ENCODE measurements at regions not wholly inside any gene's neighbourhood (a gene's known extent, or its start where the extent isn't known, plus 50 kb on each side); places are given as distances from the start of the nearest gene placed in this dataset.

DNA sequence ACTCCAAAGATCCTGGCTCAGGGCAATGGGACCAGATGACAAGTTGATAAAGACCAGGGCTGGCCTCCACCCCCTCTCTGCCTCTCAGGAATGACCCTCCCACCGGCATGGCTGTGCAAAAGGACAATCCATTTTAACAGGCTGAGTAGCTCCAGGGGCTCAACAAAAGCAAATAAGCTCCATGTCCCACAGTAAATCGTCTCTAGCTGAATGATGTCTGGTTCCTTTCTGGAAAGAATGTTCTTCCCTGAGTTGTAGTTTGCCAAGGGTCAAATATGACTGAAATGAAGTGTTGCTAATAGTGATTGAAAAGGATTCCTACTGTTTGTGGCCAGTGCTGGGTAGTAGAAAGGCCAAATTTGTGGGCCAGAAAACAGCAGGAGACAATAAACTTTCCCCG is 434.4 kb upstream of the ETAA1 start:
- no peak for DNase-seq (ENCODE audit: low spot score)

GRCh38 chr2:66966631-66967030 is 430.5 kb upstream of the ETAA1 start:
- DNase-seq (ENCODE audit: low spot score), result no peak

GRCh38 chr2:66968946-66969345 is 428.2 kb upstream of the ETAA1 start:
- no peak for DNase-seq (ENCODE audit: low spot score)

DNA sequence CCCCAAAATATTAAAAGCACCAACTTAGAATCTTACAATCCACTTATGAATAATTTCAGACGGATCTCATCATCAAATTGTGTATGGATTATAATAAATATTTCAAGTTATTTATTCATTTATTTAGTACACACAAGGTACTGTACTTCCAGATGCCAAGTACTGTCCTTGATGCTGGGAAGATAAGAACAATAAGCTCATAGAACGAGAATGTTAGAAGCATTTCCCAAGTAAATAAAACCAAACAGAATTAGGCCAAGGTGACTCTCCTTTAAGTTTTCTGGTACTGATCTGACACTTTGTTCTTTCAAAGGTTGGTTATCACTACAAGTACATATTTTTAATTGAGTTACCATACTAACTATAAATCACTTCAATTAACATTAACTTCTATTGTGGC is 416.1 kb upstream of the ETAA1 start:
- DNase-seq (ENCODE audit: low spot score), result no peak

- no peak for DNase-seq (ENCODE audit: low spot score)
Measured at GRCh38 chr2:66982766-66983165, 414.4 kb upstream of the ETAA1 start.

GRCh38 chr2:66984864-66985263 is 412.3 kb upstream of the ETAA1 start:
- DNase-seq (ENCODE audit: low spot score), result no peak

GRCh38 chr2:66985906-66986305 is 411.2 kb upstream of the ETAA1 start:
- DNase-seq (ENCODE audit: low spot score), result no peak

DNA sequence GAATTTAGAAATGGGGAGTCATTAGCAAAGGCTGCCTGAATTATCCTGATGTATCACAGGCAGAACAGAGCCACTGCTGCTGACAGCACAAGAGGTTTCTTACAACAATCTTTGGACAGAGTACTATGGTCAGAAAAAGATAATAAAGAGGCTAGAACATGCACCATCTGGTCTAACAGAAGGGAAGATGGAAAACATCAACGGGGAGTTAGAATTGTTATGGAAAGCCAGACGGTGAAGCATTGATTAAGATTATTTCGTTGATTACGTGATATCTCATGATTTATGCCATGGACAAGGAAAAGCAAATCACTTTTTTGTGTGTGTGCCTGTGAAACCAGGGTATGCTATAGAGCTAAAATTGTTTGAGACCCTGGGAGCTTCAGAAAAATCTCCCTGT is 409.4 kb upstream of the ETAA1 start:
- DNase-seq (ENCODE audit: low spot score), result no peak

GRCh38 chr2:66994654-66995053 is 402.5 kb upstream of the ETAA1 start:
- no peak for DNase-seq (ENCODE audit: low spot score)

DNA sequence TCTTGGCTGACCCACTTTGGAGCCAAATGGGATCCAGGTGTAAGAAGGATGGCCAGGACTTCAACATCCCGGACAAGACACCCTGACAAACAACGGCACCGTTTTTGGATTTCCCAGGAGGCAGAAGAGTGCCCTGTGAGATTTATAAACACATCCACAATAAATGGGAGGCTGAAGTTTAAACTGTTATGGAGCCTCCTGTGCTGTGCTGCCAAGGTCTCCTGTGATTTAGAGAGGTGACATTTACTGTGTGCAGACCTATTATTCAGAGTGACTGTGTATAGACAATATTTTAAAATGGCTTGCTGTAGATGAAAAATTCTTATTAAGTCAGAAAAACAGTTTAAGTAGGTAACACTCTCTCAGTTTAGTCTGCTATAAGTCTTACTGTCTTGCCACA is 401.5 kb upstream of the ETAA1 start:
- no peak for DNase-seq (ENCODE audit: low spot score)

- DNase-seq (ENCODE audit: low spot score), result no peak
Measured at GRCh38 chr2:67002618-67003371, 394.3 kb upstream of the ETAA1 start.

DNA sequence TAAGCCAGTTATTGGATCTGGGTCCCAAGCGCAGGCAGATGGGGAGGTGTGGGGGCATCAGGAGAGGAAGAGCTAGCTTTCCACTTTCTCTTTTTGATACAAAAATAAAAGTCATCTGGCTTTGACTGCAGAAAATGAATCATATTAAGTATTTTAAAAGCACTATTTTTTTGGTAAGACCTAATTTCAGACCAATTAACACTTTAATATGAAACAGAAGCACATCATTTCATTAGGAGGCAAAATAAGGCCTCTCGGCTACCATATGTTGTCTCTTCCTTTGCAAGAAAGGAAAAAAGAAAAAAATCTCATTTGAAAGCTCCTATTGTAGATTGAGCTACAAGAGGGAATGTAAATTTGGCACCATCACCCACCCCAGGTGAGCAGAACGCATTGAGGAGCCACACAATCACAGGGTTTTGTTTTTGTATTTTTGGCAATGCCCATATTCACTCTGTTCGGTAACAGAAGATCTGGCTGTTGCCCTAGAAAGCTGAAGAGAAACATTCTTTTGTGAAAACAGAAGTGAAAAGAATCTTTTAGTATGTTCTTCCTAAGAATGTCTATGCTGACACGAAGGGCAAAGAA is 390.7 kb upstream of the ETAA1 start:
- no peak for DNase-seq (ENCODE audit: low spot score)

- DNase-seq (ENCODE audit: low spot score), result no peak
Measured at GRCh38 chr2:67008155-67008554, 389.0 kb upstream of the ETAA1 start.

DNA sequence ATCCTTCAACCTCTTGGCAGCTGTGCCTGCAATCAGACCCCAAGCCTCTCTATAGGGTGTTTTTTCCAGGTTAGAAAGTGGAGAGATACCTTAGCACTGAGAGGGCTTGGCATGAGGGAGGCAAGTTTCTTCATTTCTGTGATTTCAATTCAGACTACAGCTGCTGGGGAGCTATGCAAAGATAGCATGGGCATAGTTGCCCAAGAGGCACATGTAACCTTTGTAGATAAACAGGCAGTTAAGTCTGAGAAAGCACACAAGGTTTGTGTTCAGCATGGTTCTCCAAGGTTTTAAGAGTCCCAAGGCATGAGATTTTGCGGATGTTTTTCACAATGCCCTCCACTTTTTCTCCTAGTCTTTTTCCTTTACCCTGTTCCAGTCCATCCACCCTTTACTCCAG is 385.0 kb upstream of the ETAA1 start:
- no peak for DNase-seq (ENCODE audit: low spot score)

DNA sequence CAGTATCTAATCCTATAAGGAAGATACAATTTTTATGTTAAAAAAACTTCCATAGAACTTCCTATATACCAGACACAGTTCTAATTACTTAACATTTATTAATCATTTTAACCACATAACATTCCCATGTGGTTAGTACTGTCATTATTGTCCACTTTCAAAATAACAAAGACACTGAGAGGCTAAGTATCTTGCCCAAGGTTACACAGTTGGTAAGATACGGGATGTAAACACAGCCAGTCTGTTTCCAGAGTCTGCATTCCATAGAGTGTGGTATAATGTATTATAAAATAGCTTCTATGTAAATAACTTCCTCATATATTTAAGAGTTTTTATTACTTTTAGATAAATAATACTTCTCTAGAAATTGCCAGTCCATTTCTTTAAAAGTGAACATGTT is 383.3 kb upstream of the ETAA1 start:
- no peak for DNase-seq (ENCODE audit: low spot score)

DNA sequence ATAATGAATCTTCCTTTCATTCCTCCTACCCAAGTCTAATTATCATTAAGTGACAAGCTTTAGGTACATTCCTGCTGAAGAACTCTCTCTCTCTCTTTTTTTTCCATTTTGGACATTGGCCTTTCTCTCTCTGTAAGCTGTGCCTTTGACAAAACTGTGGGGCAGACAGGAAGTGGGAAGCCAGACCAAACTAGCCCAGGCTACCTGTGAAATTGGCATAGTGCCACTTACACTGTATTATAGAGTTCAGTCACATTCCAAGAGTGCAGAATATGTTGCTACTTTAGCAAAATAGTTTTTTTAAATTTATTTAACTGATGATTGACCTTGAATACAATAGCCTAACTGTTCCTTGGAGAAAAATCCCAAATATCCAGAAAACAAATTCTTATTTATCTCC is 381.5 kb upstream of the ETAA1 start:
- no peak for DNase-seq (ENCODE audit: low spot score)

GRCh38 chr2:67018301-67018700 is 378.8 kb upstream of the ETAA1 start:
- no peak for DNase-seq (ENCODE audit: low spot score)

DNA sequence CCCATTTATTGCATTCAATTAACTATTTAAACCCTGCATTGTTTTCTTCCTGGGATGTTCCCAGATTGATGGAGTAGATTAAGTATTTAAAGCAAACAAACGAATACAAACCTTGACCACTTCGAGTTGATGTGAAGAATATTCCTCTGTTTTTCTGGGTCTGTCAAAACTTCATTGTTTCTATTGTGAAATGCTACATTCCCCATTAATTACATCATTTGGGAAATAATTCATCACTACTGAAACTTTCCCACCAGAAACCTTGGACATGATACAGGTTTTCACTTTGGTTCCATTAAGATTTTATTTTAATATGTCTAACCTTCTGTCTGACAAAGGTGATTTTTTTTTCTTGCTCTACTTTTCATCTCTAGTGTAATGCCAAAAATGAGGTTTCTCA is 365.1 kb upstream of the ETAA1 start:
- no peak for DNase-seq (ENCODE audit: low spot score)

DNA sequence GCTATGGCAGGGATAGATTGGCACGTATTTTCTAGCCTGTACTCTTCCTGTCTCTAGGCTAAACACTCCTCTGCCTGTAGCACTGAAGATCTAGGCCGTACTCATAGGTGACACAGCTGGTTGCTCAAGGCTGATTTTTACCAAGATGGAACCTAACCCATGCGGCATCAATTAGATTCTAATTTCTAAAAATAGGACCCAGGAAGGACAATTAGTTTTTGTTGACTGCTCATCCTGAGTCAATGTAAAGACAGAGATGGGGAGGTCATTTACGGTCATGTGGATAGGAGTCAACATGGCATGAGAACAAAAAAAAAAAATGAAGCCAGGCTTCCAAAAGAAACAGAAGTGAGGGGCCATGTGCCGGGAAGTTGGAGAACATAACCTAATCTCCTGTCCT is 360.7 kb upstream of the ETAA1 start:
- DNase-seq (ENCODE audit: low spot score), result no peak

- DNase-seq (ENCODE audit: low spot score), result no peak
Measured at GRCh38 chr2:67037655-67038054, 359.5 kb upstream of the ETAA1 start.

DNA sequence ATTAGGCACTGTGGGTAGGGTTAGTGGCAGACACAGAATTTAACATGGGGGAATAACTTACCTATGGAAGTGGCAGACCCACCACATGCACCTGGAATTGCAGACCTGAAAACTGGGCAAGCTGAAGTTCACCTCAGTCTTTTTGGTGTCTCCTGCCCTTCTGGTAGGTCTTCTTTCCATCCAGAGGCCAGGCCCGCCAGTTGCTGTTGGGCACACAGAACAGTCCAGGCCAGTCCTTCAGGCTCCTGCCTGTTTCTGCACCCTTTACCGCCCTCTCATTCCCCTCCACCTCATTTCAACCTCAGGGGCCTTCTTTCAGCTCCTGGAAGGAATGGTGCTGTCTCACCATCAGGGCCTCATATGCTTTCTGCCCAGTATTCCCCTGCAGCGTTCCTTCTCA is 358.9 kb upstream of the ETAA1 start:
- DNase-seq (ENCODE audit: low spot score), result no peak

DNA sequence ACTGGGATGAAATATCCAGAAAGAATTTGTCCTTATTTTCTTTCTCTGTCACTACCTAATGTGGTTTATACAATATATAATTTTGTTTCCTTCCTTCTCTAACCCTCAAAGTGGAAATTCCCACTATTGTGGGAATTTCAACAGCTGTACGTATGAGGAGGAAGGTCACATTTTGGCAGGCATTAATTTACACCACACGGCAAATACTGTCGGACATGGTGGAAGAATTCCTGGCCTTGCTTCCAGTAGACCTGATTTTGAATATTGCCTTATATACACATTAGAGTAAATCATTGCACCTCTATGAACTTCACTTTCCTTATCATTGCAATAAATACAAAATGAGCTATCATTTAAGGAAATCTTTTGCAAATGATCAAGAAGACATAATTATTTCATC is 358.1 kb upstream of the ETAA1 start:
- DNase-seq (ENCODE audit: low spot score), result no peak

DNA sequence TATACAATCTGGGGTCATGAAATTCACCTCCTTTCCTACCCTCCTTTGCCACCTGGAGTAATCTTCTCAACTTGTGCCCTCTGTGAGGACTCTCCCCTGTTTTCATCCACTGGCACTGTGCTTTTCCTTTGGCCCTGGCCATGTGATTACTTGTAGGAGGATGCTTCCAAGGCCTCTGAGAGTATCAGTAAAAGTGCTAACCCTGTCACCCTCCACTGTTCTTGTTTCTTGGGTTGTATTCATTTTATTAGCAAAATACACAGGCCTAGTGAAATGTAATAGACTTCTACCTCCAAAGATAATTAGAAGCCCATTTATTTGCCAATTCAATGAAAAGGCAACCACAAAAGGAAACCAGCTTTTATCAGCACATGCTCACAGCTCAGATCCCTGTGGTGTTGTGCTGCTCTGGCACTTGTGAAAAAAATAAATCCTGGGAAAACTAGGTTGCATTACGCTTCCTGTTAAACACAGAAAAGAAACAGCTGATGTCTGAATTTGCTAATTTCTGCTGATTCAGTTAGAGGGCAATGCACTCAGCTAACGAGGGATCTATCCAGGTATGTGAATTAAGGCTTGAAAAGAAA is 357.5 kb upstream of the ETAA1 start:
- DNase-seq (ENCODE audit: low spot score), result no peak

DNA sequence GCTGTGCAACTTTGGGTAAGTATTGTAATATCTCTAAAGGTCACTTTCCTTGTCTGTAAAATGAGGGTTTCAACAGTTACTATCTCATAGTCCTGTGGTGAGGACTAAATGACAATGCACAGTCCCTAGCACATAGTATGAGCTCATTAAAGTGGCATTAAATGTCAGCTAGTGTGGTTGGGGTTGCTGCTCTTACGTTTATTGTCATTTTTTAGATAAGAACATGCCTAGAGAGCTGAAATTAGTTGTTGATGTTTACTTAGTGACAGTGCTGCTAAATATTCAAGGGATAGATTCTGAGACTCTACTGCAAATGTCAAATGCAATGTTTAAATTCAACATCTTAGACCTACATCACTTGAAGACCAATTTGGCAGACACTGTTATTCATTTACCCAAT is 356.1 kb upstream of the ETAA1 start:
- DNase-seq (ENCODE audit: low spot score), result no peak
